GM12874 (cell line): ENCODE measurements at regions not wholly inside any gene's neighbourhood (a gene's known extent, or its start where the extent isn't known, plus 50 kb on each side); places are given as distances from the start of the nearest gene placed in this dataset.

Source experiments
- TF ChIP-seq, protein P1 (sequence below): IDR thresholded peaks from 2 replicates; pipeline ENCODE4 v1.5.1; 2011; ENCODE audit warnings: low read depth, mild to moderate bottlenecking, control low read depth, low read length, moderate library complexity; ENCODE audit not compliant: insufficient read depth

DNA sequence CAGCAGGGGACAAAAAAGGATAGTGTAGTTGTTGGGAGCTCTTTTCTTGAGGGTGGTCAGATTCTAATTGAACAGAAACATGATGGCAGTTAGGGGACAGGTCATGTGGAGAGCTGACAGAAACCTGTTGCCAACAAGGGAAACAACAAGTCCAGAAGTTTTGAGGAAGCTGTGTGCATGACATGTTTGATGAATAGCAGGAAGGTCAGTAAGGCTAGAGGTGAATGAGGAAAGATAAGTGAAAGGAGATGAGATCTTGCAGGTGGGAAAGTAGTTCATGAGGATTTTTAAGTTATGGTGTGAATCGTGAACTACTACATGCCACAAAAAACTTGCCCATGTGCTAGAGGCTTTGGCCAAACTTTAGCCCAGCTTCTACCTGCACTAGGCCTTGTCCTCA is 1817.4 kb downstream of the MRPL39 start:
- TF ChIP-seq, protein P1, sequence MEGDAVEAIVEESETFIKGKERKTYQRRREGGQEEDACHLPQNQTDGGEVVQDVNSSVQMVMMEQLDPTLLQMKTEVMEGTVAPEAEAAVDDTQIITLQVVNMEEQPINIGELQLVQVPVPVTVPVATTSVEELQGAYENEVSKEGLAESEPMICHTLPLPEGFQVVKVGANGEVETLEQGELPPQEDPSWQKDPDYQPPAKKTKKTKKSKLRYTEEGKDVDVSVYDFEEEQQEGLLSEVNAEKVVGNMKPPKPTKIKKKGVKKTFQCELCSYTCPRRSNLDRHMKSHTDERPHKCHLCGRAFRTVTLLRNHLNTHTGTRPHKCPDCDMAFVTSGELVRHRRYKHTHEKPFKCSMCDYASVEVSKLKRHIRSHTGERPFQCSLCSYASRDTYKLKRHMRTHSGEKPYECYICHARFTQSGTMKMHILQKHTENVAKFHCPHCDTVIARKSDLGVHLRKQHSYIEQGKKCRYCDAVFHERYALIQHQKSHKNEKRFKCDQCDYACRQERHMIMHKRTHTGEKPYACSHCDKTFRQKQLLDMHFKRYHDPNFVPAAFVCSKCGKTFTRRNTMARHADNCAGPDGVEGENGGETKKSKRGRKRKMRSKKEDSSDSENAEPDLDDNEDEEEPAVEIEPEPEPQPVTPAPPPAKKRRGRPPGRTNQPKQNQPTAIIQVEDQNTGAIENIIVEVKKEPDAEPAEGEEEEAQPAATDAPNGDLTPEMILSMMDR: no peak

DNA sequence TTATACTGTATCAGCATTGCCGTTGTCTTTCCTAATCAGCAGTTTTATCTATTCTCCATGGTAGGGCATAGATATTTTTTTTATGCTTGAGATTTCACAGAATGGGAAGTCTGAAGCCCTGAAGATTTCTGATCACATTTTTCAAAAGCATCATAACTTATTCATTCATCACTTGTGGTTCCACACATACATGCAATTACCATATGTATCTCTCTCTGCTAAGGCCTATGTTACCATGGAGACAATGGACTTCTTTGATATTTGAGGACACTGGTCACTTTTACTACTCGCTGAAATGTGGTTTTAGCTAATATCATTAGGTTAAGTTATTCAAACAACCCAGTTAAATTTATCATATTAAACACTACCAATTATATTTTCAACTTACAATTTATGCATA is 1827.0 kb downstream of the MRPL39 start:
- TF ChIP-seq, protein P1: no peak

DNA sequence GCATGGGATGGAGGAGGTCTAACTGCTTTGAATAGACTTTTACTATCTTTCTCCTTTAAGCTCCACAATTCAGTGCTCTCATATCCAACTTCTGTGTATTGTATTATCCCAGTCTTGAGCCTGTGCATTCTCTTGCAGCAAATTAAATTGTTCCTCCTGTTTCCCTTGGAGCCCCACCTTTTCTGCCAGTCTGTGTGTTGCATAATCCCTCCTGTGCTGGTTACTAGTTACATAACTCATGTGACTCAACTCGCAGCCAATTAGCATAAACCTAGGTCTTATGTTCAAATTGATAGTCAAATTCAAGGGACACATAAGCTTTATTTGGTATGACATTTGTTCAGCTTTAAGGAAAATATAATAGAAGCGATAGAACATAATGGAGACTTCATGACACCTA is 1863.5 kb downstream of the MRPL39 start:
- TF ChIP-seq, protein P1: no peak

DNA sequence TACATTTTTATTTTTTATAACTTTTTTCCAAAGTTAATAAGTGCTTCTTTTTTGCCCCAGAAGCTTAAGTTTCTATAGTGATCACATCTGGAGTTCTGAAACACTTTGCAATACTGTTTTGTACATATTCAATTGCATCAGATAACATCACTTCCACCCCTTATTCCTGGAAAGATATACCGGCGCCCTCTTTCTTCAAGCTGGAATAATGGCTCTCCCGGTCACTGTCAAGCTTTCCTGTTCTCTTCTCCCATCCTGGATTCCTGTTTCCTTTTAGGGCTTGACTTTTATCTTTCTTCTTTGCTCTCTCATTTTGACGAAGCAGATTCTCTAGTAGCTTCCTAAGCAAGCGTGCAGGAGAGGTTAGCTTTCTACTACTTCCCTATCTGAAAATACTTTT is 1866.8 kb downstream of the MRPL39 start:
- TF ChIP-seq, protein P1: no peak

DNA sequence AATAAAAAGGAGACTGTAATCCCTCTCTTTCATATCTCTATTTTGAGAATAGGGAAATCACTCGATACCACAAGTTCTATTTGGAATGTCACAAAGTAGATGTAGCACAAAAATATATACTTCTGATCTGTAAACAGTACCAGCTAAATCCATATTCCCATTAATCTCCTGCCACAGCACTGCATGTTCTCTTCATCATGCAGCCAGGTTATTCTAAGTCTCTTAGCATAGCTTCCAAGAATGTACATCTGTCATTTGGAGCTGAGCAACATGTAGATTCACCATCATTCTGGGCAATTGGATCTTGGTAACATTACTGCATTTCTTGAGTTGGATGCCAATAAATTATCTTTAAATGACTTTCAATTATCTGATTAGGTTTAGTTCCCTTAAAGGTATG is 1874.5 kb downstream of the MRPL39 start:
- TF ChIP-seq, protein P1: no peak

DNA sequence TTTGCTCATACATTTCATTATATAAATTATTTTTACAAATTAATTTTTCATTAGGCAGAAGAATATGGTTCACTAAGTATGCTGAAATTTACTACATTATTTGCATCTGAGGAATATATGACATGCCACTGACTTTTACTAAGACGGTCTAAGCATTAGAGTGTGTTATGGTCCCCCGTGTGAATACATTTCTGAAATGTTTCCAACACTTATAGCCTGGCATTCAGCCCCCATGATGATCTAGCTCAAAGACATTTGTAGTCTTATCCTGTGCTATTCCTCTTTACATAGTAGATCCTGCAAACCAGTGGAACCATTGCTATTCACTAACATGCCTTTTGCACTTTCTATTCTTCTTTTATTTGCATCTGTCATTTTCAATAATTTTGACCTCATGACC is 1878.0 kb downstream of the MRPL39 start:
- TF ChIP-seq, protein P1: no peak

DNA sequence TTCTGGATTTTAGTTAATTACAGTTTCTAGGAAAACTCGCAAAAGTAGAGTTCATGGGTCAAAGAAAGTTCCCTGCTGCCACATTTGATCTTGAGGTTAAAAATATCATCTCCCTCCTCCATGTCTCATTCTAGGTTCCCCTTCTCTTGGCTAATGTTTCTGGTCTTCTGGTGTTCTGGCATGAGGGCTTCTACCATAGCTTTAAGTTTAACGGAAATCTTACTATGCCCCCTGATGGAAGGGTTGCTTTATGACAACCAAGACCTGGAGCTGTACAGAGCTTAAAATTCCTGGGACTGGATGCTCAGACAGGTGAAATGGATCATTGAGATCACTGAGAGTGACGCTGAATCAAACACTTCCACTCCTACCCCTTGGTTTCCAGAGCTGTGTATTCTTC is 1881.7 kb downstream of the MRPL39 start:
- TF ChIP-seq, protein P1: no peak
